Pancreas (tissue), 10 donors: ENCODE measurements at regions not wholly inside any gene's neighbourhood (a gene's known extent, or its start where the extent isn't known, plus 50 kb on each side); places are given as distances from the start of the nearest gene placed in this dataset.

Source experiments
- ATAC-seq, 4 donors: fragments of 200-7000 bp; cut with Tn5 transposase; one replicate each; pipeline versions ENCODE4 v1.8.0 to v1.9.1; 2020; ENCODE audit warnings: mild to moderate bottlenecking in 4 of 4, moderate library complexity in 4 of 4
- DNase-seq, 6 donors: peaks; one replicate each; pipeline ENCODE4 v3.0.0-alpha.2; 2020
- FAIRE-seq: peaks from 2 replicates; lab custom pipeline; 2012; peaks lifted over from hg19 to GRCh38; lab: Jason Lieb, UNC
- H3K27ac ChIP-seq, 4 donors: fragments of 200-600 bp; sonication (generic); 1 replicate in 3 of 4; 2 replicates in 1 of 4; pipeline versions ENCODE4 v1.5.0 to v1.8.0; 2020
- H3K27me3 ChIP-seq, 4 donors: fragments of 200-600 bp; one replicate each; pipeline ENCODE4 v1.8.0; 2021
- H3K36me3 ChIP-seq, 3 donors: fragments of 200-600 bp; sonication (generic) in 1 of 3; one replicate each; pipeline versions ENCODE4 v1.5.0 to v1.8.0; 2020 to 2021
- H3K4me1 ChIP-seq, 3 donors: fragments of 200-600 bp; one replicate each; pipeline ENCODE4 v1.8.0; 2021
- H3K4me3 ChIP-seq, 4 donors: fragments of 200-600 bp; sonication (generic) in 2 of 4; one replicate each; pipeline versions ENCODE4 v1.5.0 to v1.8.0; 2020 to 2021
- H3K9me3 ChIP-seq, 4 donors: fragments of 200-600 bp; one replicate each; pipeline ENCODE4 v1.8.0; 2021
- CTCF ChIP-seq, 4 donors: fragments of 200-600 bp; sonication (generic) in 3 of 4; IDR thresholded peaks; one replicate each; pipeline versions ENCODE4 v1.5.0 to v1.8.0; 2021; ENCODE audit warnings: antibody characterized with exemption in 4 of 4
- WGBS, 2 donors: extraction: QIAGEN DNeasy Blood & Tissue Kit; methylation state at CpG; one replicate each; pipeline ENCODE4 v1.1.7; 2013; 5-methylcytosine and 5-hydroxymethylcytosine counted together
- intact Hi-C, 3 donors: fragments of 100-400 bp; cut with DNase I; formaldehyde crosslinking; loops; one replicate each; pipeline versions ENCODE4 v1.11.1 to v1.14.2; 2022
- donor health status: healthy with polysubstance abuse.
- donor health status: DM: no; HTN: no; CAD: no; lungs with moderate emphysema.
- donor health status: DM: no; HTN: no; CAD: no.
- donor health status: control.
- donor health status: control.
- donor health status: Bipolar disorder and iron deficiency.
- donor health status: DM: yes; HTN: yes; CAD: no.
- donor health status: DM: no; HTN: no; CAD: no.
- donor health status: DM: no; HTN: no; CAD: no.
- donor health status: DM: yes; HTN: yes; CAD: no.

- no peaks in the 10 kb centered on the region for H3K4me1 ChIP-seq
- H3K4me3 ChIP-seq = no peak overlapping the region
- no peaks in the 10 kb centered on the region for H3K9me3 ChIP-seq
- FAIRE-seq (no peak), ATAC-seq (peak in 3 of 4 donors; percentile 30 to 59 (median 43)), DNase-seq (no peak)
- no peaks in the 10 kb centered on the region for H3K27me3 ChIP-seq
- TF ChIP-seq CTCF (IDR thresholded peaks at IDR 0.05) = no peak
- intact Hi-C loops = no loop called here
- no peak overlapping the region for H3K27ac ChIP-seq
- H3K36me3 ChIP-seq = no peaks in the 10 kb centered on the region
- 24 to 27% methylated on average over 3 of the region's 3 CpGs for WGBS, 2 donors
Observed at GRCh38 chr1:244176201-244176600, 125.1 kb downstream of the ZBTB18 start.

- no peak for ATAC-seq
- intact Hi-C loops = no loop called here
- Histone ChIP-seq H3K4me1 (no peaks in the 10 kb centered on the region), H3K9me3 (no peaks in the 10 kb centered on the region), H3K36me3 (no peaks in the 10 kb centered on the region), H3K27me3 (no peaks in the 10 kb centered on the region), H3K27ac (no peak overlapping the region), H3K4me3 (no peak overlapping the region)
- 87 to 89% methylated on average over 3 of the region's 3 CpGs for WGBS, 2 donors
- no peak for FAIRE-seq
- no peak for TF ChIP-seq CTCF (IDR thresholded peaks at IDR 0.05)
- DNase-seq = no peak
Observed at GRCh38 chr1:244180256-244180655, 129.2 kb downstream of the ZBTB18 start.

GRCh38 chr1:244181867-244182266 is 130.8 kb downstream of the ZBTB18 start:
- whole genome bisulfite sequencing, 2 donors = 92 to 95% methylated on average over 12 of the region's 12 CpGs
- Histone ChIP-seq H3K4me1 (no peaks in the 10 kb centered on the region), H3K27ac (no peak overlapping the region), H3K36me3 (no peaks in the 10 kb centered on the region), H3K4me3 (no peak overlapping the region), H3K9me3 (no peaks in the 10 kb centered on the region), H3K27me3 (no peaks in the 10 kb centered on the region)
- ATAC-seq = no peak
- FAIRE-seq = no peak
- TF ChIP-seq CTCF (IDR thresholded peaks at IDR 0.05) = no peak
- DNase-seq = no peak
- intact Hi-C loops = no loop called here

- Histone ChIP-seq H3K4me1 (no peaks in the 10 kb centered on the region), H3K27ac (no peak overlapping the region), H3K27me3 (no peaks in the 10 kb centered on the region), H3K9me3 (no peaks in the 10 kb centered on the region), H3K4me3 (no peak overlapping the region), H3K36me3 (no peaks in the 10 kb centered on the region)
- DNase-seq = no peak
- TF ChIP-seq CTCF (IDR thresholded peaks at IDR 0.05) = no peak
- no peak for FAIRE-seq
- 81 to 82% methylated on average over 7 of the region's 7 CpGs for WGBS, 2 donors
- ATAC-seq = no peak
- intact Hi-C loops = no loop called here
Observed at GRCh38 chr1:244183037-244183436, 132.0 kb downstream of the ZBTB18 start.

GRCh38 chr1:244186372-244186771 is 135.3 kb downstream of the ZBTB18 start:
- no peak for ATAC-seq
- H3K36me3 ChIP-seq = no peaks in the 10 kb centered on the region
- 81 to 88% methylated on average over 10 of the region's 10 CpGs for WGBS, 2 donors
- no peaks in the 10 kb centered on the region for H3K27me3 ChIP-seq
- H3K4me3 ChIP-seq = no peak overlapping the region
- no peaks in the 10 kb centered on the region for H3K9me3 ChIP-seq
- DNase-seq = no peak
- intact Hi-C loops = no loop called here
- H3K27ac ChIP-seq = no peak overlapping the region
- TF ChIP-seq CTCF (IDR thresholded peaks at IDR 0.05) = no peak
- H3K4me1 ChIP-seq = no peaks in the 10 kb centered on the region
- FAIRE-seq = no peak
